Uterus (tissue), 2 donors: ENCODE measurements at regions not wholly inside any gene's neighbourhood (a gene's known extent, or its start where the extent isn't known, plus 50 kb on each side); places are given as distances from the start of the nearest gene placed in this dataset.
"Not testable (repeated sequence)": the region's sequence is repeated elsewhere in the genome, so short reads cannot be mapped to it uniquely, and the experiment has no call there.

Source experiments
- CTCF ChIP-seq, 4 experiments: fragments of 200-600 bp in 2 of 4; fragments of 450-650 bp in 2 of 4; sonication (generic) in 2 of 4; IDR thresholded peaks; one replicate each; pipeline ENCODE4 v1.5.1; 2016 to 2019; ENCODE audit warnings: antibody characterized with exemption in 4 of 4, mild to moderate bottlenecking in 2 of 4, moderate library complexity in 1 of 4
- POLR2A ChIP-seq, 2 donors: fragments of 450-650 bp; IDR thresholded peaks; one replicate each; pipeline ENCODE4 v1.6.1; 2016; ENCODE audit warnings: antibody characterized with exemption in 2 of 2, mild to moderate bottlenecking in 1 of 2, moderate library complexity in 1 of 2

GRCh38 chr4:85129354-85130125 lies 163.1 kb upstream of the WDFY3 start:
- not testable (repeated sequence) for TF ChIP-seq POLR2A, CTCF (IDR thresholded peaks at IDR 0.05)
